TTC549 (cell line): ENCODE measurements at regions not wholly inside any gene's neighbourhood (a gene's known extent, or its start where the extent isn't known, plus 50 kb on each side); places are given as distances from the start of the nearest gene placed in this dataset.

Source experiments
- FAIRE-seq: peaks from 2 replicates; lab custom pipeline; 2012; peaks lifted over from hg19 to GRCh38; lab: Jason Lieb, UNC

- no peak for FAIRE-seq
Measured at GRCh38 chr9:81250041-81250440, 439.3 kb downstream of the TLE1 start.

DNA sequence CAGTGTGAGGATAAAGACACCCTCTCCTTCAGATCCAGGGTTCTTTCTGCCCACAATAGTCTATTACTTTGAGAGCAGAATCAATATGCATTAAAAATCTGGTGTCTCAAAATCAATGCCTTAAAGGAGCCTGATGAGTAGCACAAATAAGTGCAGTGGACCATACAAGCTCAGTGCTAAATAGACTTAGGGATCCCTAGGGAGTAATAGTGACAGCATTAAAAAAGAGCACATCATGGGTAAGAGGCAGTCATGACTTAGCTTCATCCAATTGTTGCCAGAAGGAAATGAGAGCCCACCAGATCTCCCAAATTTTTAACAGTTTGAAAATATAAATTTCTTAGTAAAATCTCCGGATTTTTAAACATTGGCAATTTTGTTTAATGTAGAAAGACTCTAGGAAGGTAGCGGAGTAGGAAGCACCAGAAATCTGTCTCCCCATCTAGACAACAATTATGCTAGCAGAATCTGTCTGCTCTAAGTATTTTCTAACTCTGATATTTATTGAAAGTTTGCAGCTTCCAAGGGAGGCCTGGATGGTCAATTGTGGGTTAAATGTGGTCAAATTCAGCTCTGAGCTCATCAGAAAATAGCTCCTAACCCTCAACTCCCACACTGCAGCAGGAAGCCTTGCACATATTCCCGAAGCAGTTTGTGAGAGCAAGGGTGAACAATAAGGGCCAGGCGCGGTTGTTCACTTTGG, 443.9 kb downstream of the TLE1 start:
- FAIRE-seq, result no peak

DNA sequence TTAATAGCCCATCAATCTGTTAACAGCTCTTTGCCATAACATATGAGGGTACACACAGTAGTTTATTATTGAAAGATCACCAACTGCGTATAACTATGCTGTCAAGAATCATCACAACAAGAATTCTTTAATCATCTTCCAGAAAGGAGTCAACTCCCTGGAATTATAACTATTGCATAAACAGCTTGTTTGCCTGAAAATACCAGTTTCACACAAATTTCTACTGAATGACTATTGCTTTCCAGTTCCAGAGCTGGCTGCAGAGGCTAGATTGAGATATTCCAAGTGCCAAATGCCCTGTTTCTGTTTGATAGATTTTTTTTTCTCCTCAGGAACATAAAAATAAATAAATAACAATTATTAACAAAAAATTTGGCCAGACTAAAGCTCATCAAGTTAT, 444.7 kb downstream of the TLE1 start:
- no peak for FAIRE-seq

- FAIRE-seq, result no peak
Measured at GRCh38 chr9:81242866-81243265, 446.5 kb downstream of the TLE1 start.

DNA sequence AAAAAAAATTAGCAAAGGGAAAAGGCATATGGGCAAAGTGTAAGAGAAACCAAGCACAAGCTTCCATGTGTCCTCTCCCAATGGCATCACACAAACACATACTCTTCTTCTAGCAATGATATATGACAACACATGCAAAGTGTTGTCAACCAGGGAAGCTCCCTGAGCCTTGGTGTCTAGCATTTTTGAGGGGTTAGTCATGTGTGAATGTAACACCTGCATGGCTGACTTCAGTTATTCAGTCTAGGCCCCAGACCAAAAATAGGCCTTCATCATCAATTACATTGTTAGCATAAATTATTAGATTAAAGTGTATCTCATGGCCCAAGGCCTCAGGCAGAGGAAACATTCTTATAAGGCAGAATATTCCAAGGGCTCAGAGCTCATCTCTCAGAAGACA, 450.0 kb downstream of the TLE1 start:
- FAIRE-seq, result no peak

DNA sequence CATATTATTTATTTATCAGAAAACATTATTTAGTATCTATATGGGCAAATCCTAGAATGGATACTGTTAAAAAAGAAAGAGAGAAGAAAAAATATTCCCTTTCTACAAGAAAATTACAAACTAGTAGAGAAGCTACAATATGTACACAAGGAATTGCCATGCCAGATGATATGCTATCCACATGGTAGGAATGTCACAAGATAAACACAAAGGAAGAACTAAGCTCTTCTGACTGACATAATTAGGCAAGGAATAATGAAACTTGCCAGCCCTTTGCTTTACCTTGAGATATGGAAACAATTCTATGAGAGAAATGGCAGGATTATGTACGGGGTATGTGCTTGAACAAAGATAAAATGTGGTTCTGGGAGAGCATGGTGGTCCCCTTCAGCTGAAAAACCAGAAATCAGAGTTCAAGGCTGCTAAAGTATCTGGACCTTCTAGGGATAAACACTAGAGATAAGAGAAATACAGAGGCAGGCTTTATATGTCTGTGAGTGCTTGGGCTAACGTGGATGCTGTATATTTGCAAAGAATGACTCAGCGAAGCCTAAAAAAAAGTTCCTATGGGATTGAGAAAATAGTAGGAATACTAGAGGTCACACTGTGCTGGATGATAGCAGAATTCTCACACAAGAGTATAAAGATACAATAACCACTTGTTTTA, 451.6 kb downstream of the TLE1 start:
- FAIRE-seq, result no peak

DNA sequence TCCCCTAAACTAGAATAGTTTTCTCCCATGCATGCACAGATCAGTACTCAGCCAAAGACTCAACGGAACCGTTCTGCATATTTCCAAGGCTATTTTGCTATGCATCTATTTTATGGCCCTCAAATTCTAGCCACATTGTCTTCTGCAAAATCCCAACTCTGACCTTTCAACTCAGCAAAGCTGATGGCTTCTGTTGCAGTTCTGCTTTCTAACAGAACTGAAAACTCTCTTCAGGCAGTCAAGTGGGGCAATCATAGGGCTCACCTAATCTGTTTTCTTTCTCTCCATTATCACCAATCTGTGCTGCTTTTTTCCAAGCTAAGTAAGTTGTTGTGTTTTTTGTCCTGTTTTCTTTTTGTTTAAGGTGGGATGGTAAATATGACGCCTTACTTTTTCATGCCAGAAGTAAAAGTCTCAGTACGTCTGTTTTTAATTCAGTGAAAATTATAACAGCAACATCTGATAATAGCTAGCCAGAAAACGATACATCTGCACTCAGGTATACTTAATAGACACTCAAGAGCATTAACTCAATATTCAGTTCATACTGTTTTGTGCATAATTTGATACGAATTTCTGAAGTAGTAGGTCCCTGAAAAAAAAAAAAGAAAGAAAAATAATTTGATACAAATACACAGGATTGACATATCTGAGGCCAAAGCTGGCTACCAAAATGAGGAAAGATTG, 454.3 kb downstream of the TLE1 start:
- FAIRE-seq, result no peak

DNA sequence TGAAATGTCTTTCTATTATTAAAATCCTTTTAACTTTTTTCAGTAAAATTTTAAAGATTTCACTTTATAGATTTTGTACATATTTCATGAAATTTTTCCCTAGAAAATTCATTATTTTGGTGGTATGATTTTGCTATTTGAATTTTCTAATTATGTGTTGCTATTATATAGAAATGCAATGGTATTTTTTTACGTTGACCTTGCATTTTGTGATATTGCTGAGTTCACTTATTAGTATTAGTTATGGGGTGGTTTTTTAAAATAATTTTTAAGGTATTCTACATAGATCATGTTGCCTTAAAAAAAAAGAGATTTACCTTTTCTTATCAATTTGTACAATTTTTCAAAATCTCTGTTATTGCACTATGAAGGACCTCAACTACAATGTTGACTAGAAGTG, 458.3 kb downstream of the TLE1 start:
- no peak for FAIRE-seq

DNA sequence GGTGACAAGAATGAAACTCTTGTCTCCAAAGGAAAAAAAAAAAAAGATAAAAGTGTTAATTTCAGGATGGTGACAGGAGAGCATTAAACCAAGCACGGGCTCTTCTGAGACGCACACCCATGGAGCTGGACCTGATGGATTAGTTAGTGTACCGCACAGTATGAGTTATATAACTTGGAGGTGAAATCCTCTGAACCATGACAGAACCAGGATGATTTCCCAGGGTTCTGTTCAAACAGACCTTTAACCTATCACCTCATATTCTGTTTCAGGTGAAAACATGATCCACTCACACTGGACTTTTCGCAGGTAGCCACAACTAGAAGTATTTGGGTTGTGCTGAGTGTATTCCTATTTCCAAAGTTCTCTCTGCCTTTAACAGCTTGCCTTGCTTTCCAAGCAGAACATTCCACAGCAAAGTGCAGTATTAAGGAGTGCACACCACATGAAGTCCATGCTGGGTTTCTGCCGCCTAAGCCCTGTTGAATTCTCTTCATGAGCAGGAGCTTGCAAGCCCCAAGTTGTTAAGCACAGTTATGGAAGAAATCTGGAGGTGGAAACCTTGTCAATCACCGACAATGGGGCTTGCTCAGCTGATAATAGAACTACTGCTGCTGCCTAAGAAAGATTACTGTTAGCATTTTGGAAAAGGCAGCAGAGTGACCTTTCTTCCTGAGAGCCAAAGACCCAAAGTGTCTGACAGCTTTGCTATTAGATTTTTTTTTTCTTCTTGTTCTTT, 461.7 kb downstream of the TLE1 start:
- no peak for FAIRE-seq

- FAIRE-seq, result no peak
Measured at GRCh38 chr9:81225596-81225995, 463.8 kb downstream of the TLE1 start.

DNA sequence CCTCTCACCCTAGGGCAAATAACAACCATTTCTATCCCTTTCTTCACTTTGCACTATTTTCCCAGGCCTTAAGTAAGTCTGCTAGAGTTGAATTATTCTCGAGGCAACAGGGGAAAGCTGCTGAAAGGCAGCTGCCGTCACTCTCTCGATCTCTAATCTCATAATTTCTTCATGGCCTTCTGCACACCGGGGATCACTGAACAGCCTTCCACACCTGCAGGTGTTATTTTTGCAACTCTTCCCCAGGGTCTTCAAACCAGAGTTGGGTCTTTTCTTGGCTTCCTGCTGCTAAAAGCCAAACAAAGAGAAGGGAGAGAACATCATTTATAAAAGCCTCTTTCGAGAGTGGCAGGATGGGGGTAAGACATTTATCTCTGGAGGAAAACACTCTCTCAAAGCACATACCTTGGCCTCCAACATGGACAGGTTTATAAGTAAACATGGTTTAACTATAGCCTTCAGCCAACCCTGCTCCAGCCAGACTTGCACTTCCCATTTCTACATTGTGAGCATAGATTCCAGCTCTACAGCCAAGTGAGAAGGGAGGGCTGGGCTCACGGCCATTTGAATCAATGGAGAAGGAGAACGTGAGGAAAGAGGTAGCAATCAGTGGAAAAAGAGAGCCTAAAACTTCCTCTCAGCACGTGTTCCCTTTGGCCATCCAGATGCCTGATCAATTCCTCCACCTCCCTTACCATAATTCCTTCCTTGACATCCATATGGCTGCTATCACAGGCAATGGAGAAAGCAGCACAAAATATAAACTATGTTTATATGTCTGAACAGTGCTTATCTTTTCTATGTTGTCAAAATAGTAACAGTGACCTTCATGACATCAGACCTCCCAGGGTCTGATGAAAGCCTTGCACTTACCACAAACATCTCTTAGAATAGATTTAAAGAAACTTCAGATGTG, 464.9 kb downstream of the TLE1 start:
- no peak for FAIRE-seq

- no peak for FAIRE-seq
Measured at GRCh38 chr9:81214975-81215374, 474.4 kb downstream of the TLE1 start.

DNA sequence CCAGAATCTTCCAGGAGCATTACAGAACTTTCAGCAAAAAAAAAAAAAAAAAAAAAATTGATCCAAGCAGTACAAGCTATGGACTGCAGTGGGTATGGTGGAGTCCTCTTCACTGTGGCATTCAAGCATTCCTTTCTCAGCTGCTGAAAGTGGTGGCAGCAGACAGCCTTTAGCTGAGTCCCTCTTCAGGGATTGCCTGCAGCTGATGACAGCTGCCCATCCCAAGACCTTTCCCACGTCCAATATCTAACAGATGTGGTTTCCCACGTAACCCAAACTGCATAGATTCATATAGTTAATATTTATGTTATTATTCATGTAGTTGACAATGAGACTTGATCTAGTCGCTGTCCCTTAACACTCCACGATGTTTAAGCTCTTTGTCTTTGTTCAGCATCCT, 475.9 kb downstream of the TLE1 start:
- FAIRE-seq, result no peak

DNA sequence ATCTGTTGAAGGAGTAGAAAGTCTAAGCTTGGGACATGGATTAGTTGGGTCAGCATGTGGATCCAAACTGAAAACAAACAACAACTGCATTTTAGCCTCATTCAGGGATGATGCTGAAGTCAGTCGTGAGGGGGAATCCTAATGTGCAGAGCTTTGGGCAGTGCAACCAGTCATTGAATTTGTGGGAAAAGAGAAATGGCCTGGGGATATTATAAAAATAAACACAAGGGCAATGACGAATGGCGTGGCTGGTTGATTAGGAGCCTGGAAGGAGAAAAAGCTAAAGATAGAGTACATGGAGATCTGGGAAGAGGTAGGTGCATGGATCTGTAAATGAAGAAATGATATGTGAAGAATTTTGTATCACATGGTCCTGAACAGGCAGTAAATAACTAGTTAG, 477.6 kb downstream of the TLE1 start:
- FAIRE-seq, result no peak

- no peak for FAIRE-seq
Measured at GRCh38 chr9:81207651-81208050, 481.7 kb downstream of the TLE1 start.

- FAIRE-seq, result no peak
Measured at GRCh38 chr9:81202292-81202691, 487.1 kb downstream of the TLE1 start.

DNA sequence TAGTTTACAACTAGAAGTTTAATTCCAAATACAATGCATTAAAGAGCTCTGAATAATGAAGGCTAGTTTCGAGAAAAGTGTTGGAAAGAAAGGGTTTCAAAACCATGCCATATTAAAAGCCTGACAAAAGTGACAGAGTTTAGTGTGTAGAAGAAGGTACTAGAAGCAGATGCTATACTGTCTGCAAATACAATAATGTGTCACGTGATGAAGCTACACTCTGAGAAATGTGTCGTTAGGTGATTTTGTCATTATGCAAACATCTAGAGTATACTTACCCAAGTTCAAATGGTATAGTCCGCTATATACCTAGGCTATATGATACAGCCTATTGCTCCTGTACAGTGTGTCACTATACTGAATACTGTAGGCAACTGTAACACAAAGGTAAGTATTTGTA, 494.1 kb downstream of the TLE1 start:
- no peak for FAIRE-seq

- no peak for FAIRE-seq
Measured at GRCh38 chr9:81193362-81194339, 495.7 kb downstream of the TLE1 start.

- FAIRE-seq, result no peak
Measured at GRCh38 chr9:81191222-81191621, 498.1 kb downstream of the TLE1 start.

DNA sequence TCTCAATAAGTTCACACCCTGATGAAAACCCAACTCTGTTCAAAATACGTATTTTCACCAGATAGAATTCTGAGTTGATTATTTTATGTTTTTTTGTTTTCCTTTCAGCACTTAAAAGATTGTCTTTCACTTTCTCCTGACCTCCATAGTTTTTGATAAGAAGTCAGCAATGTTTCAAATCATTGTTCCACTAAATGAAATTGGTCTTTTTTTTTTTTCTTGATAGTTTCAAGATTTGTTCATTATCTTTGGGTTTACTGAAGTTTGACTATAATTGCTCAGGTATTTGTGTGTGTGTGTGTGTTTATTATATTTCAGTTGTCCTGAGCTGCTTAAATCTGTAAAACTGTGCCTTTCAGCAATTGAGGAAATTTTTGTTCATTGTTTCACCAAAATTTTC, 498.7 kb downstream of the TLE1 start:
- no peak for FAIRE-seq

DNA sequence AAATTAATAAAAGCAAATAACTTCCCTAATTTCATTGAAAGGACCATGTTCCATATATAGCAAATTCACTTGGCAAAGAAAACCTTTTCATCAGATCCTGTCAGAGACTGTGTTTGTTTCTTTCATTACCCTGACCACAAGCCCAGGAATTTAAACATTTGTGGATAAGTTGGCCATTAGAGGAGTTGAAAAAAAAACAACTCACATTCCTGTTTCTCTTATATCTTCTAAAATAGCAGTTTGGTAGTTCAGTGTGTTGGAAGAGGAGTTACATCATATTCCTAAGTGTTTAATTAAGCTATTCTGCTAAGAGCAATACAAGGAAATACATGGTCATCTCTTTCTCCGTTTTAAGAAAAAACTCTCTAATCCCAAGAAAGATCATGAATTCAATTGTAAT, 505.6 kb downstream of the TLE1 start:
- FAIRE-seq, result no peak
